Activated T-helper 2 cell treated with anti-CD3 and anti-CD28 coated beads, Interferon-gamma antibody, Interleukin-2, Interleukin-4, amounts not matched to agents 10 μg/mL and 5 μg/mL and 100 μg/mL, durations not matched to agents 14 hours and 24 hours and 36 hours (primary cell): ENCODE measurements at regions not wholly inside any gene's neighbourhood (a gene's known extent, or its start where the extent isn't known, plus 50 kb on each side); places are given as distances from the start of the nearest gene placed in this dataset.

Experiments
- DNase-seq: peaks from one replicate; pipeline ENCODE4 v3.0.0; 2021; ENCODE audit warnings: low spot score
- H3K27ac Mint-ChIP-seq: one replicate; pipeline ENCODE4 v1.8.0; 2021; ENCODE audit warnings: mixed read lengths
- H3K27me3 Mint-ChIP-seq: one replicate; pipeline ENCODE4 v1.8.0; 2021; ENCODE audit warnings: low read depth, mixed read lengths
- H3K36me3 Mint-ChIP-seq: one replicate; pipeline ENCODE4 v1.8.0; 2021; ENCODE audit warnings: low read depth, mixed read lengths
- H3K4me1 Mint-ChIP-seq: one replicate; pipeline ENCODE4 v1.8.0; 2021; ENCODE audit warnings: low read depth, mixed read lengths
- H3K4me3 Mint-ChIP-seq: one replicate; pipeline ENCODE4 v1.8.0; 2021; ENCODE audit warnings: low read depth, mild to moderate bottlenecking, moderate library complexity, mixed read lengths
- H3K9me3 Mint-ChIP-seq: one replicate; pipeline ENCODE4 v1.8.0; 2021; ENCODE audit warnings: mixed read lengths
- intact Hi-C: fragments of 100-400 bp; cut with micrococcal nuclease; formaldehyde crosslinking; loops from one replicate; pipeline ENCODE4 v1.15.1; 2023

- Mint-ChIP-seq H3K4me1 (no peaks in the 10 kb centered on the region), H3K36me3 (no peaks in the 10 kb centered on the region), H3K4me3 (no peak overlapping the region), H3K27ac (no peak overlapping the region), H3K9me3 (no peaks in the 10 kb centered on the region), H3K27me3 (peaks cover 15% of the 10 kb centered on the region)
- intact Hi-C loops = no loop called here
- DNase-seq = no peak
Observed at GRCh38 chr2:63778391-63778790, 63.3 kb upstream of the UGP2 start.

GRCh38 chr2:63780518-63781155 lies 61.1 kb upstream of the UGP2 start:
- no peak for DNase-seq
- intact Hi-C loops = no loop called here
- Mint-ChIP-seq H3K9me3 (no peaks in the 10 kb centered on the region), H3K27ac (no peak overlapping the region), H3K4me3 (no peak overlapping the region), H3K36me3 (no peaks in the 10 kb centered on the region), H3K27me3 (peaks cover 13% of the 10 kb centered on the region), H3K4me1 (no peaks in the 10 kb centered on the region)

GRCh38 chr2:63784461-63784860 lies 57.2 kb upstream of the UGP2 start:
- intact Hi-C loops = no loop called here
- H3K27ac Mint-ChIP-seq = no peak overlapping the region

DNA sequence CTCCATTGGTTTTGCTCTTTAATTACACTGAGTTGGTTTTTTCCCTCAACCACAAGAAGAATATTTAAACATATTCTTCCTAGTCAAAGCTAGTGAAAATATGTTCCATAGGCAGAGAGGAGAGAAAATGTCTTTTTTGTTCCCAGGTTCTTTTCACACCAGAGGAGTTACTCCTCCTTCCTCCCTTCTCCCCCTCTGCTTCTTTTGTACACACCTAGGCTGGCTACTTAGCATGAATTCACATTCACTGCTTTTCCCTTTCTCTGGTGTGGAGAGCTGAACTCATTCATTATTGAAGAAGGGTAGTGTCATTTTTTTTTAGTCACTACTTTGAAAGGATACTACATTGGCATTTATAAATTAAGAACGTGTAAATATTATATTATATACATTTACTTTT lies 56.6 kb upstream of the UGP2 start:
- no peak for DNase-seq
- Mint-ChIP-seq H3K27me3 (peaks cover 10% of the 10 kb centered on the region), H3K9me3 (no peaks in the 10 kb centered on the region), H3K4me3 (no peak overlapping the region), H3K36me3 (no peaks in the 10 kb centered on the region), H3K27ac (no peak overlapping the region), H3K4me1 (peaks cover 1% of the 10 kb centered on the region)
- intact Hi-C loops = no loop called here

More at GRCh38 chr2:63784461-63784860, 57.2 kb upstream of the UGP2 start:
- Mint-ChIP-seq H3K9me3 (no peaks in the 10 kb centered on the region), H3K36me3 (no peaks in the 10 kb centered on the region), H3K4me1 (no peaks in the 10 kb centered on the region), H3K27me3 (peaks cover 10% of the 10 kb centered on the region), H3K4me3 (no peak overlapping the region)
- DNase-seq = no peak

- Mint-ChIP-seq H3K4me1 (peaks cover 5% of the 10 kb centered on the region), H3K27ac (no peak overlapping the region), H3K27me3 (peaks cover 4% of the 10 kb centered on the region), H3K9me3 (no peaks in the 10 kb centered on the region), H3K4me3 (no peak overlapping the region), H3K36me3 (no peaks in the 10 kb centered on the region)
- intact Hi-C loops = no loop called here
- DNase-seq = no peak
Observed at GRCh38 chr2:63786471-63786870, 55.2 kb upstream of the UGP2 start.

- H3K27me3 Mint-ChIP-seq = peaks cover 4% of the 10 kb centered on the region
- no peak for DNase-seq
- H3K4me1 Mint-ChIP-seq = peaks cover 5% of the 10 kb centered on the region
- H3K36me3 Mint-ChIP-seq = no peaks in the 10 kb centered on the region
- H3K4me3 Mint-ChIP-seq = no peak overlapping the region
- no peak overlapping the region for H3K27ac Mint-ChIP-seq
- no peaks in the 10 kb centered on the region for H3K9me3 Mint-ChIP-seq
- intact Hi-C loops = no loop called here
Observed at GRCh38 chr2:63788071-63788470, 53.6 kb upstream of the UGP2 start.

DNA sequence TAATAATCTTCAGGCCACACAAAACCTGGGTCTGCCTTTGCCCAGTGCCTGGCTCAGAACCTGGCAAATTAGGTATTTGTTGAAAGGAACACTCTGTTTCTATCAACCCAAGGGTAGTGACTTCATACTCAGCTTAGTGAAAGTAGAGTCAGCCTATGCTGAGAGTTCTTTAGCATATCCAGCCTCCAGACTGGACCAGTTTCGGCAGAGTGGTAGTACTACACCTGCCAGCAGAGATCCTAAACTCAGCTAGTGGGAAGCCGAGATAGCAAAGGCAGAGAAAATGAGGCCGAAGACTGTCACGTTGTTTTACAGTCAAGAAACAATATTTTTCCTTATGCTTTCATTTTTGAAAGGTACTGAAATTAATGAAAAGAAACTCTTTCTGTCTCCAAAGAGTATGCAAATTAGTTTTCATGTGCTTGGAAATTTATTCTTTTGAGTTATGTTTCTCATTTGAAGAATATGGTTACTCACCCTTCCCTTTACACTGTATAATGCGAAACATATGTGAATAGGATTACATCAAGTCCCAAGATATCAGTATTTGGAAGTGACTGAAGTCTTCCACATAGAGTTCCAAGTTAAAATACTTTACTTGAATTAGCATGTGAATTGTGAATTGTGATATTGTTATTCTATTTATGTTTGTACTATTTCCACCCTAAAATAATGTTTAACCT lies 52.2 kb upstream of the UGP2 start:
- no peaks in the 10 kb centered on the region for H3K9me3 Mint-ChIP-seq
- peaks cover 4% of the 10 kb centered on the region for H3K27me3 Mint-ChIP-seq
- H3K4me1 Mint-ChIP-seq = peaks cover 5% of the 10 kb centered on the region
- no peak overlapping the region for H3K27ac Mint-ChIP-seq
- H3K4me3 Mint-ChIP-seq = no peak overlapping the region
- H3K36me3 Mint-ChIP-seq = no peaks in the 10 kb centered on the region
- no peak for DNase-seq
- intact Hi-C loops = no loop called here

GRCh38 chr2:63790491-63790890 lies 51.2 kb upstream of the UGP2 start:
- Mint-ChIP-seq H3K27ac (no peak overlapping the region), H3K27me3 (peaks cover 4% of the 10 kb centered on the region), H3K36me3 (no peaks in the 10 kb centered on the region), H3K4me1 (peaks cover 5% of the 10 kb centered on the region), H3K4me3 (no peak overlapping the region), H3K9me3 (no peaks in the 10 kb centered on the region)
- intact Hi-C loops = no loop called here
- no peak for DNase-seq

DNA sequence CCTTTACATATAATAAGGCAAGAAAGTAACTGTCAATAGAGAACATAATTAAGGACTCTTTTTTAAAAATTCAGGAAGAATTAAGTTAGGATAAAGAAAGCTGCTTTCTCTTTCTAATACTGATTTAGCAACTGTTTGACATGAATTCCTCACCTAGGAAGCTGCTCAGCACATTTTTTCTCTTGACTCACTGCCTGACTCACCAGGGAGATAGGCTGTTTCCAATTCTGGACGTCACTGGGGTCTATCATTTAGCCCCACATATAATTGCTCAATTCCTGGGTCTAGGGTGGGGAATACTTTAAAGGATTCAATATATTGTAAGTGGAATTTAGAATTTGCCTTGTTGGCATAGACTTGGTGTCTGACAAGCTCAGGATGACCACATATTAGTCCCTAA lies 50.8 kb upstream of the UGP2 start:
- Mint-ChIP-seq H3K27ac (no peak overlapping the region), H3K36me3 (no peaks in the 10 kb centered on the region), H3K4me3 (no peak overlapping the region), H3K27me3 (peaks cover 4% of the 10 kb centered on the region), H3K4me1 (peaks cover 5% of the 10 kb centered on the region), H3K9me3 (no peaks in the 10 kb centered on the region)
- intact Hi-C loops = no loop called here
- DNase-seq = no peak

GRCh38 chr2:63791387-63791786 lies 50.3 kb upstream of the UGP2 start:
- Mint-ChIP-seq H3K4me1 (peaks cover 5% of the 10 kb centered on the region), H3K27me3 (peaks cover 4% of the 10 kb centered on the region), H3K27ac (no peak overlapping the region), H3K4me3 (no peak overlapping the region), H3K36me3 (no peaks in the 10 kb centered on the region), H3K9me3 (no peaks in the 10 kb centered on the region)
- DNase-seq = no peak
- intact Hi-C loops = no loop called here
